ENCODE measurements at regions not wholly inside any gene's neighbourhood (a gene's known extent, or its start where the extent isn't known, plus 50 kb on each side); places are given as distances from the start of the nearest gene placed in this dataset.

GRCh38 chr13:33744589-33745369 is 73.2 kb upstream of the RFC3 start:
- no CpG with 5 or more reads among the region's 3 CpGs for WGBS (ENCODE audit: insufficient coverage, insufficient read length)
- no peak for DNase-seq (ENCODE audit: low read depth, low spot score)
- Histone ChIP-seq H3K4me1 (ENCODE audit: control insufficient read depth, insufficient read depth, low read length) (no peaks in the 10 kb centered on the region), H3K27ac (ENCODE audit: low read length) (no peak overlapping the region), H3K4me3 (ENCODE audit: low read length) (no peak overlapping the region), H3K27me3 (ENCODE audit: control insufficient read depth, insufficient read depth, low read length) (no peaks in the 10 kb centered on the region), H3K9me3 (ENCODE audit: control insufficient read depth, insufficient read depth, low read length) (no peaks in the 10 kb centered on the region; the same call in 1 of the 2 replicates), H3K36me3 (ENCODE audit: control insufficient read depth, insufficient read depth, low read length) (no peaks in the 10 kb centered on the region)

DNA sequence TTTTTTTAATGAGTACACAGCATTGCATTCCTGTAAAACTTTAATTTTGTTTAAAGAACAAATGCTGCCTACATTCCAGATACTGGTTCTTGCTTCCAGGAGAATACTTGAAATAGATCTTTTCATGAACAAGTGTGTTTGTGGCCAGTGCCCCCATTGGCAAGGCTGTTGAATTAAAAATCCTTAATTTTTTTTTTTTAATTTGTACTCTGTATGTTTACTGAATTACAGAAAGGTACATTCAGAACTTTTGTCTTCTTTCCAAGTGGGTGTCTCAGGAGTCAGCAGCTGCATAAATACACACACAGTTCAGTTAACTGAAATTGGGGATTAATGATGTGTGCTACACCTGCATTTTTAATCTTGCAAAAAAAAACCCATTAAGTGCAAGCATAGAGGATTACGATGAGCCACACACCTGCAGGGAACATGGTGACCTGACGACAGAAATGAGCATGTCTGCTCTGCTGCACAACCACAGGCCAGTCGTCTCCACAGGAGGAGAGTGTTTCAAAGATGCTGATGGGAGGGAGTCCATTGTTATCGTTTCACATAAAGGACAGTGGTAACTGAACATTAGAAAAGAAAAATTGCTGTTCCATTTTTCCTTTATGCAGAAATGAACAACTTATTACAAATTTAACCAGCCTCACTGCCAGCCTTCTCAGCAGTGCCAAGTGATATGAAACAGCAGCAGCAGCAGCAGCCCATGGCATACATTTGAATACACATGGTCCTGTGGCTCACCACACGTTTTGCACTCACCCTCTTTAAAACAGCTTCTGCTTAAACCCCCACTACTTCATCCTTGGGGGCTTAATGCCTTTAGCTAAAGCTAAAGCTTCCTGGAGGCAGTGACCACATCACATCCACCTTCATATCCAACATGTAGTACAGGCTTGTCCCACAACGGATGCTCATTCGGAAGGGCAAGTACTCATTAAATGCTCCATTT is 72.3 kb upstream of the RFC3 start:
- Histone ChIP-seq H3K36me3 (ENCODE audit: control insufficient read depth, insufficient read depth, low read length) (no peaks in the 10 kb centered on the region), H3K27ac (ENCODE audit: low read length) (no peak overlapping the region), H3K4me3 (ENCODE audit: low read length) (no peak overlapping the region), H3K9me3 (ENCODE audit: control insufficient read depth, insufficient read depth, low read length) (no peaks in the 10 kb centered on the region; the same call in 1 of the 2 replicates), H3K4me1 (ENCODE audit: control insufficient read depth, insufficient read depth, low read length) (no peaks in the 10 kb centered on the region), H3K27me3 (ENCODE audit: control insufficient read depth, insufficient read depth, low read length) (no peaks in the 10 kb centered on the region)
- no peak for DNase-seq (ENCODE audit: low read depth, low spot score)
- no CpG with 5 or more reads among the region's 7 CpGs for WGBS (ENCODE audit: insufficient coverage, insufficient read length)

GRCh38 chr13:33746867-33747266 is 71.1 kb upstream of the RFC3 start:
- H3K27me3 ChIP-seq (ENCODE audit: control insufficient read depth, insufficient read depth, low read length) = no peaks in the 10 kb centered on the region
- DNase-seq (ENCODE audit: low read depth, low spot score) = no peak
- no peaks in the 10 kb centered on the region for H3K36me3 ChIP-seq (ENCODE audit: control insufficient read depth, insufficient read depth, low read length)
- no peak overlapping the region for H3K27ac ChIP-seq (ENCODE audit: low read length)
- H3K4me3 ChIP-seq (ENCODE audit: low read length) = no peak overlapping the region
- no peaks in the 10 kb centered on the region for H3K4me1 ChIP-seq (ENCODE audit: control insufficient read depth, insufficient read depth, low read length)
- no CpG with 5 or more reads among the region's 2 CpGs for WGBS (ENCODE audit: insufficient coverage, insufficient read length)
- H3K9me3 ChIP-seq (ENCODE audit: control insufficient read depth, insufficient read depth, low read length) = no peaks in the 10 kb centered on the region; the same call in 1 of the 2 replicates

DNA sequence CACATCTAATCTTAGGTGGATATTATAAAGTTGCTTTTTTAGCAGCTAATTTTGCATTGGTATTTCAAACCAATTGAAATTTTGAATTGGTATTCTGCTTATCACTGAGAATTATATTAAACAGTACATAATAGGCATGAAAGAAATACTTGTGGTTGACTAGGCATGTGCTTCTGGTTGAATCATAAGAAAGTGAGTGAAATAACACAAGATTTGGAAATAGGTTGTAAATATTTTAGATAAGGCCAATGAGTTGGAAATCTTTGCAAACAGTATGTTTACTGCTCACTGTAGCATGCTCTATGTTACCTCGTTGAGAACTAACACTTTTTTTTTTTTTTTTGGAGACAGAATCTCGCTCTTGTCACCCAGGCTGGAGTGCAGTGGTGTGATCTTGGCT is 66.8 kb upstream of the RFC3 start:
- no peaks in the 10 kb centered on the region for H3K27me3 ChIP-seq (ENCODE audit: control insufficient read depth, insufficient read depth, low read length)
- H3K4me3 ChIP-seq (ENCODE audit: low read length) = no peak overlapping the region
- WGBS (ENCODE audit: insufficient coverage, insufficient read length) = no CpG with 5 or more reads among the region's 2 CpGs
- DNase-seq (ENCODE audit: low read depth, low spot score) = no peak
- H3K4me1 ChIP-seq (ENCODE audit: control insufficient read depth, insufficient read depth, low read length) = no peaks in the 10 kb centered on the region
- H3K27ac ChIP-seq (ENCODE audit: low read length) = no peak overlapping the region
- H3K9me3 ChIP-seq (ENCODE audit: control insufficient read depth, insufficient read depth, low read length) = no peaks in the 10 kb centered on the region
- H3K36me3 ChIP-seq (ENCODE audit: control insufficient read depth, insufficient read depth, low read length) = no peaks in the 10 kb centered on the region

DNA sequence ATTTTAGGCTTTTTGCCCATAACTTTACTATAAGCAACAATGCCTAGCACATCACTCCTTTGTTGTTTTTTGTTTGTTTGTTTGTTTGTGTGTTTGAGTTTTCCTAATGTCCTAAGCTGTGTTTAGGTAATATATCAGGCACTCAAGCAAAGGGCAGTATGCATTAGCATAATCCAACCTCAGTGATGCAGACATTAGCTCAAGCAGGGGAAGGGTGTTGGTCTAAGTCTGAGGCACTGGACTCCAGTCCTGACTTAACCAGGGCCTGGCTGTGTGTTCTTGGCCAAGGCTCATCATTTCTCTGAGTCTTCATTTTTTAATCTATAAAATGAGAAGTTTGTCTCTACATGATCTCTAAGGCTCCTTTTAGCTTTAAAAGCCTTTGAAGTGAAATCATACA is 65.9 kb upstream of the RFC3 start:
- no peaks in the 10 kb centered on the region for H3K4me1 ChIP-seq (ENCODE audit: control insufficient read depth, insufficient read depth, low read length)
- H3K4me3 ChIP-seq (ENCODE audit: low read length) = no peak overlapping the region
- H3K9me3 ChIP-seq (ENCODE audit: control insufficient read depth, insufficient read depth, low read length) = no peaks in the 10 kb centered on the region
- H3K27me3 ChIP-seq (ENCODE audit: control insufficient read depth, insufficient read depth, low read length) = no peaks in the 10 kb centered on the region
- H3K27ac ChIP-seq (ENCODE audit: low read length) = no peak overlapping the region
- no peak for DNase-seq (ENCODE audit: low read depth, low spot score)
- no peaks in the 10 kb centered on the region for H3K36me3 ChIP-seq (ENCODE audit: control insufficient read depth, insufficient read depth, low read length)

GRCh38 chr13:33752597-33752996 is 65.4 kb upstream of the RFC3 start:
- DNase-seq (ENCODE audit: low read depth, low spot score) = no peak
- Histone ChIP-seq H3K27ac (ENCODE audit: low read length) (no peak overlapping the region), H3K4me3 (ENCODE audit: low read length) (no peak overlapping the region), H3K36me3 (ENCODE audit: control insufficient read depth, insufficient read depth, low read length) (no peaks in the 10 kb centered on the region), H3K4me1 (ENCODE audit: control insufficient read depth, insufficient read depth, low read length) (no peaks in the 10 kb centered on the region), H3K9me3 (ENCODE audit: control insufficient read depth, insufficient read depth, low read length) (no peaks in the 10 kb centered on the region), H3K27me3 (ENCODE audit: control insufficient read depth, insufficient read depth, low read length) (no peaks in the 10 kb centered on the region)
- no CpG with 5 or more reads among the region's 6 CpGs for WGBS (ENCODE audit: insufficient coverage, insufficient read length)

GRCh38 chr13:33756929-33757328 is 61.0 kb upstream of the RFC3 start:
- no peaks in the 10 kb centered on the region for H3K27me3 ChIP-seq (ENCODE audit: control insufficient read depth, insufficient read depth, low read length)
- WGBS (ENCODE audit: insufficient coverage, insufficient read length) = no CpG with 5 or more reads among the region's 3 CpGs
- H3K4me3 ChIP-seq (ENCODE audit: low read length) = no peak overlapping the region
- H3K9me3 ChIP-seq (ENCODE audit: control insufficient read depth, insufficient read depth, low read length) = no peaks in the 10 kb centered on the region
- H3K27ac ChIP-seq (ENCODE audit: low read length) = no peak overlapping the region
- H3K36me3 ChIP-seq (ENCODE audit: control insufficient read depth, insufficient read depth, low read length) = no peaks in the 10 kb centered on the region
- no peaks in the 10 kb centered on the region for H3K4me1 ChIP-seq (ENCODE audit: control insufficient read depth, insufficient read depth, low read length)
- DNase-seq (ENCODE audit: low read depth, low spot score) = no peak

DNA sequence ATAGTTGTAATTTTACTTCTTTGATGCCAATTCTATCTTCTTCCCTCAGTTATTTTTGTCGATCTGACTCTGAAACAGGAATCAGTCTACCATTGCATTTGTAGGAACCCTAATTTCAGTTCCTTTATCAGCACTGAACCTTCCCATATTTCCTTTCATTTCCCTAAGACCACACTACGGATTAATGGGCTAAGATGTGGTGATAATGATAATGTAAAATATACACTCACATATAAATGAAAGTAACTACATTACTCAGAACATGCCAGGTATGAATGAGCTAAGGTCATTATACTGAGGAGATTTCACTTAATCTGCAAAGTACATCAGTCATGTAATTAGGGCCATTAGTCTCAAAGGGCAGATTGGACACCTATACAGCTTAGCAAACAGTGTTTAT is 60.2 kb upstream of the RFC3 start:
- H3K4me3 ChIP-seq (ENCODE audit: low read length) = no peak overlapping the region
- H3K27me3 ChIP-seq (ENCODE audit: control insufficient read depth, insufficient read depth, low read length) = no peaks in the 10 kb centered on the region
- WGBS (ENCODE audit: insufficient coverage, insufficient read length) = no CpG with 5 or more reads among the region's 2 CpGs
- H3K9me3 ChIP-seq (ENCODE audit: control insufficient read depth, insufficient read depth, low read length) = no peaks in the 10 kb centered on the region
- H3K36me3 ChIP-seq (ENCODE audit: control insufficient read depth, insufficient read depth, low read length) = no peaks in the 10 kb centered on the region
- DNase-seq (ENCODE audit: low read depth, low spot score) = no peak
- H3K27ac ChIP-seq (ENCODE audit: low read length) = no peak overlapping the region
- H3K4me1 ChIP-seq (ENCODE audit: control insufficient read depth, insufficient read depth, low read length) = no peaks in the 10 kb centered on the region

- Histone ChIP-seq H3K36me3 (ENCODE audit: control insufficient read depth, insufficient read depth, low read length) (no peaks in the 10 kb centered on the region), H3K4me1 (ENCODE audit: control insufficient read depth, insufficient read depth, low read length) (no peaks in the 10 kb centered on the region), H3K9me3 (ENCODE audit: control insufficient read depth, insufficient read depth, low read length) (no peaks in the 10 kb centered on the region), H3K27ac (ENCODE audit: low read length) (no peak overlapping the region), H3K27me3 (ENCODE audit: control insufficient read depth, insufficient read depth, low read length) (no peaks in the 10 kb centered on the region), H3K4me3 (ENCODE audit: low read length) (no peak overlapping the region)
- no peak for DNase-seq (ENCODE audit: low read depth, low spot score)
Measured at GRCh38 chr13:33758113-33758512, 59.8 kb upstream of the RFC3 start.

- Histone ChIP-seq H3K27ac (ENCODE audit: low read length) (no peak overlapping the region), H3K4me1 (ENCODE audit: control insufficient read depth, insufficient read depth, low read length) (no peaks in the 10 kb centered on the region), H3K9me3 (ENCODE audit: control insufficient read depth, insufficient read depth, low read length) (no peaks in the 10 kb centered on the region), H3K4me3 (ENCODE audit: low read length) (no peak overlapping the region), H3K27me3 (ENCODE audit: control insufficient read depth, insufficient read depth, low read length) (no peaks in the 10 kb centered on the region), H3K36me3 (ENCODE audit: control insufficient read depth, insufficient read depth, low read length) (no peaks in the 10 kb centered on the region)
- no CpG with 5 or more reads among the region's 6 CpGs for WGBS (ENCODE audit: insufficient coverage, insufficient read length)
- DNase-seq (ENCODE audit: low read depth, low spot score) = no peak
Measured at GRCh38 chr13:33761740-33762139, 56.2 kb upstream of the RFC3 start.
